Suprapubic skin (tissue), 4 donors: ENCODE measurements at regions not wholly inside any gene's neighbourhood (a gene's known extent, or its start where the extent isn't known, plus 50 kb on each side); places are given as distances from the start of the nearest gene placed in this dataset.

ENCODE experiments used
- DNase-seq, 2 donors: peaks; one replicate each; pipeline ENCODE4 v3.0.0-alpha.2; 2019; ENCODE audit warnings: low spot score in 2 of 2
- H3K27ac ChIP-seq: fragments of 200-600 bp; sonication (generic); one replicate; pipeline ENCODE4 v1.5.1; 2019
- H3K27me3 ChIP-seq: fragments of 200-600 bp; sonication (generic); one replicate; pipeline ENCODE4 v1.5.1; 2019
- H3K36me3 ChIP-seq: fragments of 200-600 bp; sonication (generic); one replicate; pipeline ENCODE4 v1.5.1; 2019
- H3K4me1 ChIP-seq: fragments of 200-600 bp; sonication (generic); one replicate; pipeline ENCODE4 v1.5.1; 2019
- H3K4me3 ChIP-seq: fragments of 200-600 bp; sonication (generic); one replicate; pipeline ENCODE4 v1.5.1; 2019; ENCODE audit warnings: mild to moderate bottlenecking
- H3K9me3 ChIP-seq: fragments of 200-600 bp; sonication (generic); one replicate; pipeline ENCODE4 v1.5.1; 2019
- CTCF ChIP-seq, 2 donors: fragments of 200-600 bp in 1 of 2; fragments of 450-650 bp in 1 of 2; sonication (generic) in 1 of 2; IDR thresholded peaks; one replicate each; pipeline ENCODE4 v1.5.1; 2016 to 2019; ENCODE audit warnings: antibody characterized with exemption in 2 of 2, mild to moderate bottlenecking in 1 of 2, moderate library complexity in 1 of 2
- EP300 ChIP-seq: sonication (generic); formaldehyde crosslinking; IDR thresholded peaks from one replicate; pipeline ENCODE4 v1.6.1; 2017; ENCODE audit warnings: antibody characterized with exemption
- POLR2A ChIP-seq, 2 donors: fragments of 450-650 bp; IDR thresholded peaks; one replicate each; pipeline ENCODE4 v1.6.1; 2017; ENCODE audit warnings: antibody characterized with exemption in 2 of 2, mild to moderate bottlenecking in 2 of 2, moderate library complexity in 2 of 2
- POLR2AphosphoS5 ChIP-seq, 3 donors: sonication (generic); formaldehyde crosslinking; IDR thresholded peaks; one replicate each; pipeline ENCODE4 v1.6.1; 2017; ENCODE audit warnings: antibody characterized with exemption in 3 of 3
- WGBS: methylation state at CpG from one replicate; pipeline ENCODE4 v1.1.5; 2018; 5-methylcytosine and 5-hydroxymethylcytosine counted together

GRCh38 chr12:59946635-59947034 is 350.8 kb downstream of the SLC16A7 start:
- H3K9me3 ChIP-seq = no peaks in the 10 kb centered on the region
- 74% methylated on average over 2 of the region's 2 CpGs for WGBS
- H3K4me1 ChIP-seq = no peaks in the 10 kb centered on the region
- TF ChIP-seq POLR2A (IDR thresholded peaks at IDR 0.05) (no peak), POLR2AphosphoS5 (IDR thresholded peaks at IDR 0.05) (no peak), EP300 (no peak), CTCF (IDR thresholded peaks at IDR 0.05) (no peak)
- DNase-seq = no peak
- H3K4me3 ChIP-seq = no peak overlapping the region
- H3K27me3 ChIP-seq = no peaks in the 10 kb centered on the region
- H3K27ac ChIP-seq = no peak overlapping the region
- no peaks in the 10 kb centered on the region for H3K36me3 ChIP-seq

GRCh38 chr12:59963546-59963945 is 367.7 kb downstream of the SLC16A7 start:
- H3K4me1 ChIP-seq = no peaks in the 10 kb centered on the region
- no peaks in the 10 kb centered on the region for H3K27me3 ChIP-seq
- no peak for DNase-seq
- 83% methylated on average over 1 of the region's 1 CpG for WGBS
- no peak overlapping the region for H3K27ac ChIP-seq
- no peaks in the 10 kb centered on the region for H3K9me3 ChIP-seq
- no peak overlapping the region for H3K4me3 ChIP-seq
- TF ChIP-seq EP300 = no peak
- no peak for TF ChIP-seq CTCF (IDR thresholded peaks at IDR 0.05)
- TF ChIP-seq POLR2AphosphoS5 (IDR thresholded peaks at IDR 0.05) = no peak
- H3K36me3 ChIP-seq = no peaks in the 10 kb centered on the region

GRCh38 chr12:59972905-59973304 is 377.1 kb downstream of the SLC16A7 start:
- no peak for DNase-seq
- 65% methylated on average over 4 of the region's 4 CpGs for WGBS
- TF ChIP-seq POLR2A (IDR thresholded peaks at IDR 0.05) = no peak
- TF ChIP-seq POLR2AphosphoS5 (IDR thresholded peaks at IDR 0.05) = no peak
- no peak for TF ChIP-seq EP300
- TF ChIP-seq CTCF (IDR thresholded peaks at IDR 0.05) = no peak
- H3K27me3 ChIP-seq = no peaks in the 10 kb centered on the region
- H3K27ac ChIP-seq = no peak overlapping the region
- no peaks in the 10 kb centered on the region for H3K9me3 ChIP-seq
- no peaks in the 10 kb centered on the region for H3K36me3 ChIP-seq
- no peak overlapping the region for H3K4me3 ChIP-seq
- no peaks in the 10 kb centered on the region for H3K4me1 ChIP-seq

- Histone ChIP-seq H3K36me3 (no peaks in the 10 kb centered on the region), H3K9me3 (no peaks in the 10 kb centered on the region), H3K4me1 (no peaks in the 10 kb centered on the region), H3K27ac (no peak overlapping the region), H3K4me3 (no peak overlapping the region), H3K27me3 (no peaks in the 10 kb centered on the region)
- 33% methylated on average over 2 of the region's 2 CpGs for WGBS
- no peak for DNase-seq
- TF ChIP-seq POLR2A (IDR thresholded peaks at IDR 0.05) (no peak), CTCF (IDR thresholded peaks at IDR 0.05) (no peak), POLR2AphosphoS5 (IDR thresholded peaks at IDR 0.05) (no peak), EP300 (no peak)
Observed at GRCh38 chr12:59973515-59973914, 377.7 kb downstream of the SLC16A7 start.

- H3K27me3 ChIP-seq = no peaks in the 10 kb centered on the region
- 59% methylated on average over 4 of the region's 4 CpGs for WGBS
- TF ChIP-seq EP300 (no peak), POLR2AphosphoS5 (IDR thresholded peaks at IDR 0.05) (no peak), POLR2A (IDR thresholded peaks at IDR 0.05) (no peak), CTCF (IDR thresholded peaks at IDR 0.05) (no peak)
- H3K27ac ChIP-seq = no peak overlapping the region
- H3K4me3 ChIP-seq = no peak overlapping the region
- H3K4me1 ChIP-seq = no peaks in the 10 kb centered on the region
- H3K36me3 ChIP-seq = no peaks in the 10 kb centered on the region
- H3K9me3 ChIP-seq = no peaks in the 10 kb centered on the region
- DNase-seq = no peak
Observed at GRCh38 chr12:59977779-59978178, 381.9 kb downstream of the SLC16A7 start.
